H1 (cell line): ENCODE measurements at regions not wholly inside any gene's neighbourhood (a gene's known extent, or its start where the extent isn't known, plus 50 kb on each side); places are given as distances from the start of the nearest gene placed in this dataset.

Experiments used
- CBX5 ChIP-seq: fragments of 300-800, 300-1000 bp; sonication (generic); IDR thresholded peaks from 2 replicates; pipeline ENCODE4 v1.7.1; 2016; ENCODE audit warnings: antibody characterized with exemption, low read length, low read depth
- CEBPB ChIP-seq: IDR thresholded peaks from 2 replicates; pipeline ENCODE4 v1.6.1; 2012; ENCODE audit warnings: low read depth, low read length
- CHD1 ChIP-seq: IDR thresholded peaks from 2 replicates; pipeline ENCODE4 v1.6.1; 2012; ENCODE audit warnings: low read depth, low read length, improper control_type of control experiment
- CTBP2 ChIP-seq: IDR thresholded peaks from 2 replicates; pipeline ENCODE4 v1.7.0; 2011; ENCODE audit warnings: borderline replicate concordance, mild to moderate bottlenecking, moderate library complexity, mixed read lengths, low read length; ENCODE audit not compliant: insufficient read depth, insufficient read length
- FOSL1 ChIP-seq: IDR thresholded peaks from 2 replicates; pipeline ENCODE4 v1.6.1; 2011; ENCODE audit warnings: mild to moderate bottlenecking, low read depth, low read length, moderate library complexity; ENCODE audit not compliant: insufficient read depth
- NRF1 ChIP-seq: IDR thresholded peaks from 2 replicates; pipeline ENCODE4 v1.6.1; 2011; ENCODE audit warnings: mild to moderate bottlenecking, low read depth, low read length, improper control_type of control experiment
- POLR2AphosphoS5 ChIP-seq: IDR thresholded peaks from 2 replicates; pipeline ENCODE4 v1.6.1; 2011; ENCODE audit warnings: low read depth, low read length
- SIN3A ChIP-seq, 2 experiments: IDR thresholded peaks in 1 of 2; conservative IDR thresholded peaks in 1 of 2; 2 replicates each; pipeline ENCODE4 v1.6.1; 2011 to 2012; ENCODE audit warnings: low read length in 2 of 2, improper control_type of control experiment in 1 of 2, low read depth in 1 of 2, mild to moderate bottlenecking in 1 of 2
- TAF1 ChIP-seq: IDR thresholded peaks from 2 replicates; pipeline ENCODE4 v1.6.1; 2011; ENCODE audit warnings: mild to moderate bottlenecking, low read depth, low read length
- YY1 ChIP-seq: IDR thresholded peaks from 2 replicates; pipeline ENCODE4 v1.6.1; 2011; ENCODE audit warnings: low read depth, mild to moderate bottlenecking, low read length
- TF ChIP-seq, protein P1 (sequence below): fragments of 300-600 bp; sonication (generic); IDR thresholded peaks from 2 replicates; pipeline ENCODE4 v1.7.1; 2012; ENCODE audit warnings: low read length, moderate library complexity, mild to moderate bottlenecking, inconsistent platforms; ENCODE audit not compliant: insufficient replicate concordance

GRCh38 chr5:67380431-67380830 lies 183.8 kb upstream of the CD180 start (continued):
- TF ChIP-seq, protein P1, sequence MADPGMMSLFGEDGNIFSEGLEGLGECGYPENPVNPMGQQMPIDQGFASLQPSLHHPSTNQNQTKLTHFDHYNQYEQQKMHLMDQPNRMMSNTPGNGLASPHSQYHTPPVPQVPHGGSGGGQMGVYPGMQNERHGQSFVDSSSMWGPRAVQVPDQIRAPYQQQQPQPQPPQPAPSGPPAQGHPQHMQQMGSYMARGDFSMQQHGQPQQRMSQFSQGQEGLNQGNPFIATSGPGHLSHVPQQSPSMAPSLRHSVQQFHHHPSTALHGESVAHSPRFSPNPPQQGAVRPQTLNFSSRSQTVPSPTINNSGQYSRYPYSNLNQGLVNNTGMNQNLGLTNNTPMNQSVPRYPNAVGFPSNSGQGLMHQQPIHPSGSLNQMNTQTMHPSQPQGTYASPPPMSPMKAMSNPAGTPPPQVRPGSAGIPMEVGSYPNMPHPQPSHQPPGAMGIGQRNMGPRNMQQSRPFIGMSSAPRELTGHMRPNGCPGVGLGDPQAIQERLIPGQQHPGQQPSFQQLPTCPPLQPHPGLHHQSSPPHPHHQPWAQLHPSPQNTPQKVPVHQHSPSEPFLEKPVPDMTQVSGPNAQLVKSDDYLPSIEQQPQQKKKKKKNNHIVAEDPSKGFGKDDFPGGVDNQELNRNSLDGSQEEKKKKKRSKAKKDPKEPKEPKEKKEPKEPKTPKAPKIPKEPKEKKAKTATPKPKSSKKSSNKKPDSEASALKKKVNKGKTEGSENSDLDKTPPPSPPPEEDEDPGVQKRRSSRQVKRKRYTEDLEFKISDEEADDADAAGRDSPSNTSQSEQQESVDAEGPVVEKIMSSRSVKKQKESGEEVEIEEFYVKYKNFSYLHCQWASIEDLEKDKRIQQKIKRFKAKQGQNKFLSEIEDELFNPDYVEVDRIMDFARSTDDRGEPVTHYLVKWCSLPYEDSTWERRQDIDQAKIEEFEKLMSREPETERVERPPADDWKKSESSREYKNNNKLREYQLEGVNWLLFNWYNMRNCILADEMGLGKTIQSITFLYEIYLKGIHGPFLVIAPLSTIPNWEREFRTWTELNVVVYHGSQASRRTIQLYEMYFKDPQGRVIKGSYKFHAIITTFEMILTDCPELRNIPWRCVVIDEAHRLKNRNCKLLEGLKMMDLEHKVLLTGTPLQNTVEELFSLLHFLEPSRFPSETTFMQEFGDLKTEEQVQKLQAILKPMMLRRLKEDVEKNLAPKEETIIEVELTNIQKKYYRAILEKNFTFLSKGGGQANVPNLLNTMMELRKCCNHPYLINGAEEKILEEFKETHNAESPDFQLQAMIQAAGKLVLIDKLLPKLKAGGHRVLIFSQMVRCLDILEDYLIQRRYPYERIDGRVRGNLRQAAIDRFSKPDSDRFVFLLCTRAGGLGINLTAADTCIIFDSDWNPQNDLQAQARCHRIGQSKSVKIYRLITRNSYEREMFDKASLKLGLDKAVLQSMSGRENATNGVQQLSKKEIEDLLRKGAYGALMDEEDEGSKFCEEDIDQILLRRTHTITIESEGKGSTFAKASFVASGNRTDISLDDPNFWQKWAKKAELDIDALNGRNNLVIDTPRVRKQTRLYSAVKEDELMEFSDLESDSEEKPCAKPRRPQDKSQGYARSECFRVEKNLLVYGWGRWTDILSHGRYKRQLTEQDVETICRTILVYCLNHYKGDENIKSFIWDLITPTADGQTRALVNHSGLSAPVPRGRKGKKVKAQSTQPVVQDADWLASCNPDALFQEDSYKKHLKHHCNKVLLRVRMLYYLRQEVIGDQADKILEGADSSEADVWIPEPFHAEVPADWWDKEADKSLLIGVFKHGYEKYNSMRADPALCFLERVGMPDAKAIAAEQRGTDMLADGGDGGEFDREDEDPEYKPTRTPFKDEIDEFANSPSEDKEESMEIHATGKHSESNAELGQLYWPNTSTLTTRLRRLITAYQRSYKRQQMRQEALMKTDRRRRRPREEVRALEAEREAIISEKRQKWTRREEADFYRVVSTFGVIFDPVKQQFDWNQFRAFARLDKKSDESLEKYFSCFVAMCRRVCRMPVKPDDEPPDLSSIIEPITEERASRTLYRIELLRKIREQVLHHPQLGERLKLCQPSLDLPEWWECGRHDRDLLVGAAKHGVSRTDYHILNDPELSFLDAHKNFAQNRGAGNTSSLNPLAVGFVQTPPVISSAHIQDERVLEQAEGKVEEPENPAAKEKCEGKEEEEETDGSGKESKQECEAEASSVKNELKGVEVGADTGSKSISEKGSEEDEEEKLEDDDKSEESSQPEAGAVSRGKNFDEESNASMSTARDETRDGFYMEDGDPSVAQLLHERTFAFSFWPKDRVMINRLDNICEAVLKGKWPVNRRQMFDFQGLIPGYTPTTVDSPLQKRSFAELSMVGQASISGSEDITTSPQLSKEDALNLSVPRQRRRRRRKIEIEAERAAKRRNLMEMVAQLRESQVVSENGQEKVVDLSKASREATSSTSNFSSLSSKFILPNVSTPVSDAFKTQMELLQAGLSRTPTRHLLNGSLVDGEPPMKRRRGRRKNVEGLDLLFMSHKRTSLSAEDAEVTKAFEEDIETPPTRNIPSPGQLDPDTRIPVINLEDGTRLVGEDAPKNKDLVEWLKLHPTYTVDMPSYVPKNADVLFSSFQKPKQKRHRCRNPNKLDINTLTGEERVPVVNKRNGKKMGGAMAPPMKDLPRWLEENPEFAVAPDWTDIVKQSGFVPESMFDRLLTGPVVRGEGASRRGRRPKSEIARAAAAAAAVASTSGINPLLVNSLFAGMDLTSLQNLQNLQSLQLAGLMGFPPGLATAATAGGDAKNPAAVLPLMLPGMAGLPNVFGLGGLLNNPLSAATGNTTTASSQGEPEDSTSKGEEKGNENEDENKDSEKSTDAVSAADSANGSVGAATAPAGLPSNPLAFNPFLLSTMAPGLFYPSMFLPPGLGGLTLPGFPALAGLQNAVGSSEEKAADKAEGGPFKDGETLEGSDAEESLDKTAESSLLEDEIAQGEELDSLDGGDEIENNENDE = no peak
- TF ChIP-seq POLR2AphosphoS5 (no peak), CBX5 (no peak), CTBP2 (no peak), SIN3A (conservative IDR thresholded peaks at IDR 0.05 in 1 of 2, IDR thresholded peaks at IDR 0.05 in 1 of 2; ENCODE audit: low read depth in 1 of 2, low read length in 2 of 2) (no peak), CHD1 (no peak), TAF1 (no peak), FOSL1 (no peak), NRF1 (no peak), CEBPB (no peak), YY1 (no peak)
